ENCODE measurements at regions not wholly inside any gene's neighbourhood (a gene's known extent, or its start where the extent isn't known, plus 50 kb on each side); places are given as distances from the start of the nearest gene placed in this dataset.

DNA sequence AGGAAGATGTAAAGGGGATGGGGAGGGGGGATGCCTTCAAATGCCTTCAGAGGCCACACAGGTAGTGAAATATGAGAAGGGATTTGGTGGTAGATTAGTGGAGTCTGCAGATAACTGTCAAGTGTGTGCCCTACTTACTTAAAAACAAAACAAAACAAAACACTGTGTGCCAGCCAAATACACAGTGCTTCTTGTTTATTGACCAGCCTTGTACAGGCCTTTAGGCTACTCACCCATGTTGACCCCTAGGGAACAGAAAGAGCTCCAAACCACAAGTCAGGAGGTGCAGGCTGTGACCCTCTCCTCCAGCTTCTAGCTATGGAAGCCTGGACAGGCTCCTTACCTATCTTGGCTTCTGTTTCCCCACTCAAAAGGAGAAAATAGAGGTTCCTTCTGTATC is 562.0 kb downstream of the ETNK1 start:
- DNase-seq (ENCODE audit: low read depth, low spot score) (no peak), FAIRE-seq (no peak)
- no peak overlapping the region for H2AFZ ChIP-seq (ENCODE audit: control insufficient read depth, low read length)
- H3K36me3 ChIP-seq (ENCODE audit: control insufficient read depth in 2 of 2, extremely low read depth in 1 of 2, insufficient read depth in 2 of 2, low read length in 2 of 2), result no peaks in the 10 kb centered on the region
- H3K9me3 ChIP-seq (ENCODE audit: control insufficient read depth, low read depth, low read length), result no peaks in the 10 kb centered on the region
- H4K20me1 ChIP-seq (ENCODE audit: control insufficient read depth, extremely low read depth, insufficient read depth, low read length), result no peaks in the 10 kb centered on the region
- H3K9ac ChIP-seq (ENCODE audit: control insufficient read depth, extremely low read depth, insufficient read depth, low read length), result no peak overlapping the region
- no peak overlapping the region for H3K27ac ChIP-seq (ENCODE audit: control insufficient read depth, insufficient read depth, low read length)
- TF ChIP-seq EZH2 (IDR thresholded peaks at IDR 0.05; ENCODE audit: low read length), result no peak
- TF ChIP-seq, protein P1, sequence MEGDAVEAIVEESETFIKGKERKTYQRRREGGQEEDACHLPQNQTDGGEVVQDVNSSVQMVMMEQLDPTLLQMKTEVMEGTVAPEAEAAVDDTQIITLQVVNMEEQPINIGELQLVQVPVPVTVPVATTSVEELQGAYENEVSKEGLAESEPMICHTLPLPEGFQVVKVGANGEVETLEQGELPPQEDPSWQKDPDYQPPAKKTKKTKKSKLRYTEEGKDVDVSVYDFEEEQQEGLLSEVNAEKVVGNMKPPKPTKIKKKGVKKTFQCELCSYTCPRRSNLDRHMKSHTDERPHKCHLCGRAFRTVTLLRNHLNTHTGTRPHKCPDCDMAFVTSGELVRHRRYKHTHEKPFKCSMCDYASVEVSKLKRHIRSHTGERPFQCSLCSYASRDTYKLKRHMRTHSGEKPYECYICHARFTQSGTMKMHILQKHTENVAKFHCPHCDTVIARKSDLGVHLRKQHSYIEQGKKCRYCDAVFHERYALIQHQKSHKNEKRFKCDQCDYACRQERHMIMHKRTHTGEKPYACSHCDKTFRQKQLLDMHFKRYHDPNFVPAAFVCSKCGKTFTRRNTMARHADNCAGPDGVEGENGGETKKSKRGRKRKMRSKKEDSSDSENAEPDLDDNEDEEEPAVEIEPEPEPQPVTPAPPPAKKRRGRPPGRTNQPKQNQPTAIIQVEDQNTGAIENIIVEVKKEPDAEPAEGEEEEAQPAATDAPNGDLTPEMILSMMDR (optimal IDR thresholded peaks at IDR 0.05 in 1 of 3, IDR thresholded peaks at IDR 0.05 in 1 of 3, conservative IDR thresholded peaks at IDR 0.05 in 1 of 3; ENCODE audit: extremely low read depth in 1 of 3, insufficient read depth in 2 of 3, low read length in 3 of 3), result no peak
- H3K4me1 ChIP-seq (ENCODE audit: control insufficient read depth, extremely low read depth, insufficient read depth, low read length), result no peaks in the 10 kb centered on the region
- H3K4me2 ChIP-seq (ENCODE audit: control insufficient read depth, extremely low read depth, insufficient read depth, low read depth, low read length), result no peak overlapping the region
- no peak overlapping the region for H3K4me3 ChIP-seq (ENCODE audit: control insufficient read depth in 2 of 3, extremely low read depth in 1 of 3, insufficient read depth in 2 of 3, low read depth in 1 of 3, low read length in 3 of 3)
- no peaks in the 10 kb centered on the region for H3K27me3 ChIP-seq (ENCODE audit: control insufficient read depth, extremely low read depth, insufficient read depth, low read length)
- no peaks in the 10 kb centered on the region for H3K9me1 ChIP-seq (ENCODE audit: control insufficient read depth, extremely low read depth, insufficient read depth, low read length)
- no peaks in the 10 kb centered on the region for H3K79me2 ChIP-seq (ENCODE audit: control insufficient read depth, insufficient read depth, low read length)
- dilution Hi-C loops (cut with MboI; ENCODE audit: extremely low pct_ligation_motif_present, low sequenced_read_pairs), result loop anchor here (10.0 kb wide), 1 partner anchor 52 kb away; no protein-coding TSS in a partner anchor

DNA sequence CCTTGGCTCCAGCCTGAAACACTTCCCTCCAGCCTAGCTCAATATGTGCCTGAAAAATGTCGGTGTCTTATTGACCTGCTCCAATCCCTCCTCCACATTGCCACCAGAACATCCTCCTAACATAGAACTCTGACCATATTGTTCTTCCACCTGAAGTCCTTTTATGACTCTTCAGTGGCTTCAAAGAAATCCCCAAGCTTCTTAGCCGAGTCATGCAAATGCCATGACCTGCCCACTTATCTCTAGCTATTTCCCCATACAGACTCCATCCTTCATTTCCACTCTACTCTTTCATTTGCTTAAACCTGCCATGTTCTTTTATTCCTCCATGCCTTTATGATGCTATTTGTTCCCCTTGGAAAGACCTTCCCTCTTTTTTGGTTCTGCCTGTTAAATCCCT is 568.6 kb downstream of the ETNK1 start:
- H3K4me1 ChIP-seq (ENCODE audit: control insufficient read depth, extremely low read depth, insufficient read depth, low read length), result no peaks in the 10 kb centered on the region
- H3K79me2 ChIP-seq (ENCODE audit: control insufficient read depth, insufficient read depth, low read length), result no peaks in the 10 kb centered on the region
- no peak overlapping the region for H3K4me2 ChIP-seq (ENCODE audit: control insufficient read depth, extremely low read depth, insufficient read depth, low read depth, low read length)
- no peak overlapping the region for H3K4me3 ChIP-seq (ENCODE audit: control insufficient read depth in 2 of 3, extremely low read depth in 1 of 3, insufficient read depth in 2 of 3, low read depth in 1 of 3, low read length in 3 of 3)
- no peak overlapping the region for H3K27ac ChIP-seq (ENCODE audit: control insufficient read depth, insufficient read depth, low read length)
- no peaks in the 10 kb centered on the region for H4K20me1 ChIP-seq (ENCODE audit: control insufficient read depth, extremely low read depth, insufficient read depth, low read length)
- no peaks in the 10 kb centered on the region for H3K36me3 ChIP-seq (ENCODE audit: control insufficient read depth in 2 of 2, extremely low read depth in 1 of 2, insufficient read depth in 2 of 2, low read length in 2 of 2)
- FAIRE-seq (no peak), DNase-seq (ENCODE audit: low read depth, low spot score) (no peak)
- TF ChIP-seq, protein P1 (optimal IDR thresholded peaks at IDR 0.05 in 1 of 3, IDR thresholded peaks at IDR 0.05 in 1 of 3, conservative IDR thresholded peaks at IDR 0.05 in 1 of 3; ENCODE audit: extremely low read depth in 1 of 3, insufficient read depth in 2 of 3, low read length in 3 of 3), result no peak
- no peak for TF ChIP-seq EZH2 (IDR thresholded peaks at IDR 0.05; ENCODE audit: low read length)
- no peaks in the 10 kb centered on the region for H3K27me3 ChIP-seq (ENCODE audit: control insufficient read depth, extremely low read depth, insufficient read depth, low read length)
- H3K9me3 ChIP-seq (ENCODE audit: control insufficient read depth, low read depth, low read length), result no peaks in the 10 kb centered on the region
- no peaks in the 10 kb centered on the region for H3K9me1 ChIP-seq (ENCODE audit: control insufficient read depth, extremely low read depth, insufficient read depth, low read length)
- H2AFZ ChIP-seq (ENCODE audit: control insufficient read depth, low read length), result no peak overlapping the region
- no peak overlapping the region for H3K9ac ChIP-seq (ENCODE audit: control insufficient read depth, extremely low read depth, insufficient read depth, low read length)
- dilution Hi-C loops (cut with MboI; ENCODE audit: extremely low pct_ligation_motif_present, low sequenced_read_pairs), result no loop called here

Data from keratinocyte (primary cell).